GM18508 (cell line): ENCODE measurements at regions not wholly inside any gene's neighbourhood (a gene's known extent, or its start where the extent isn't known, plus 50 kb on each side); places are given as distances from the start of the nearest gene placed in this dataset.

Experiments used
- ATAC-seq: cut with Tn5 transposase; IDR thresholded peaks from one replicate; pipeline ENCODE4 v1.9.1; 2021; ENCODE audit warnings: moderate number of reproducible peaks; ENCODE audit not compliant: insufficient read depth, unreplicated experiment

DNA sequence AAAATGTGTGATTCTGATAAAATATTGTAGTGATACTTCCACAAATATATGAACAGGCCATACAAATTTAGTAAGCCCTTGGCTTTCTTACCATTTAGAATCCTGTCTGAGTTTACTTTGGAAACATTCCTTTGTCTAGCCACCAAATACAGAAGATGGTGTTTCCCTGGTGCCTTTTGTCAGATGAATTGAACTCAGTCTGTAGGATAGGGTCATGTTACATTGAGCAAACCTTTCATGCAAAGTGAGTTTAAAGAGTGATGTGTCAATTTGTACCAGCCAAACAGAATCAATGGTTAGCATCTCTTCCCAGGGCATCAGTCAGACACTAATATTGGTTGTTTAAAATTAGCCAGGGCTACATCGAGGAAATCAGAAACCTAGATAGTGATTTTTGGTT, 1443.4 kb downstream of the ARAP2 start:
- no peak for ATAC-seq

DNA sequence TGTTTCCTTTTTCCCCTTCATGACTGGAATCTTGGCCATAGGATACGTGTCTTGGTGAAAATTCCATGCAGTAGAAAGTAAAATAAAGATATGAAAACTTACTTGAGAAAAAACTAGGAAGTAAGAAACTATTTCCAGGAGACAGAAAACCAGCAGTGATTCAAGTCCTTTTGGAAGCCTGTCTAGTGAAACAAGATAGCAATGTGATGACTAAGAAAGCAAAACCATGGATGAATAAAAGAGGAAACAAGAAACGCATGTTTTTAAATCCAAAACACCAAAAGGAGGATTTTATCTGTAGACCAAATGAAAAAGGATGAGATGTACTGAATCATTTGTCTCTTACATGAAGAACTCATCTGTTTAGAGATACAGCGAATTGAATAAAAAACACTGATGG, 1430.0 kb downstream of the ARAP2 start:
- ATAC-seq, result no peak

DNA sequence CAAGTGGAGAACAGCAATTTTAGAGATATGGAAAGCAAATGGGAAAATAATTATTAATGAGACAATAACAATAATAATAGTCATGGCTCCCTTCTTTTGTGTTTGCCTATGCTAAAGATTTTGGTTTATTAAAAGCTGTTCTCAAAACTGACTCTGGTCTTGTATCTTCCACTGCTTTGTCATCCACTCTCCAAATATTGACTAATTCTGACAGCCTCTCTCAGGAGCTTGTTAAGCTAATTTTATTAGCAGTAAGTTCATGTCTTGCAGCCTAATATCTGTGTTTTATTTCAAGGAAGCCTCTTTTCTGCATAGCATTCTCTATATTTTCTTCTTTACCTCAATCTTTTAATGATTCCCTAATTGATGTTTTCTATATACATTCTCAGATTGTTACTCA, 1419.8 kb downstream of the ARAP2 start:
- ATAC-seq, result no peak

DNA sequence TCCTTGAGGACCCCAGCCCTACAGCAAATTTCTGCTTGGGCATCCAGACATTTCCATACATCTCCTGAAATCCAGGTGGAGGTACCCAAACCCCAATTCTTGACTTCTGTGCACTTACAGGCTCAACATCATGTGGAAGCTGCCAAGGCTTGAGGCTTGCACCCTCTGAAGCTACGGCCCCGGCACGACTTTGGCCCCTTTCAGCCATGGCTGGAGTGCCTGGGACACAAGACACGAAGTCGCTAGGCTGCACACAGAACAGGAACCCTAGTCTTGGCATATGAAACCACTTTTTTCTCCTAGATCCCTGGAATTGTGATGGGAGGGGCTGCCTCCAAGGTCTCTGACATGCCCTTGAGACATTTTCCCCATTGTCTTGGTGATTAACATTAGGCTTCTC, 1417.7 kb downstream of the ARAP2 start:
- no peak for ATAC-seq

DNA sequence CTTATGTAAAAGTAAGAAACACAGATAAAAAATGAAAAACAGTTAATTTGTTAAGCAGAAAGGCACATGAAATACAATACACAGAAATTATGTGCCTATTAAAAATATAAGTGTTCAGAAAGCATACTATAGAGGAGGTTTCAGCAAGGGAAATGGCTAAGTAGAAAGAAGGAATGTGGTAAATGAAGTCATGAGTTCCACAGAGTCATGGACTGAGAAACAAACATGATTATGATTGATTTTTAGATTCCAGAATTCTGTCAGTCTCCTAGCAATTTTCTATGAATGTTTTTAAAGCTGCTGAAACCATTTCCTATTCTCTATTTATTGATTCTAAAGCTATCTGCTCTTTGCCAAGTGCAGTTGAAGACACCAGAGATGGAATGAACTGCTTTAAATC, 1398.4 kb downstream of the ARAP2 start:
- ATAC-seq, result no peak

DNA sequence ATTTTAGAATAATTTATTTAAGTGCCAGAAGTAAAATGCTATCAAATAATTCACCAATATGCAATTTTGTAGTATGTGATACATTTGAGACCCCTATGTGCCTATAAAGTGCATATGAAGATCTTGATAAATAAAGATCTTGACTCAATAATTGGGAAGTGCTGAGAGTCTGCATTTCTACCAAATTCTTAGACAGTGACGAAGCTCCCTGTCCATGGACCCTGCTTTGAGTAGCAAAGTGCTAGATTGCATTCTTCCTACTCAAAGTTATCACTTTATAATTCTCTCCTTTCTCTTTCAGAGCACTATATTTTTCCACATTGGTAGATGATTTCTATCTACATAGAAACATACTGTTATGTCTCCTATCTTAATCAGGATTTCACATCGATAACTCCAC, 1393.9 kb downstream of the ARAP2 start:
- ATAC-seq, result no peak

DNA sequence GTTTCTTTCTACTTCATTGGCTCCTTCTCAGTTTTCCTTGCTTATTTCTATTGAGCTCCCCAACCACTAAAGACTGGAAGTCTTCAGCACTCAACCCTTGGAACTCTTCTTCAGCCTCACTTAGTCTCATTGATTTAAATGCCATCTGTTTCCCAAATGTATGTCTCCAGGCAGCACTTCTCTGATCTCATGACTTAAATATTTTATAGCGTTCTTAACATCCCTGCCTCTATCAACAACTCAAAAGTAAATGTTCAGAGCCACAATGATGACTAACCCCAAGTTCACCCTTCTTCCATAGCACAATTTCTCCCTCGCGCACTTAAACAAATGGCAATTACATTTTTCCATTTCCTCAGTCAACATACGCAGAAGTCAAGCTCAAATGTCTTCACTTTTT, 1393.3 kb downstream of the ARAP2 start:
- ATAC-seq, result no peak

DNA sequence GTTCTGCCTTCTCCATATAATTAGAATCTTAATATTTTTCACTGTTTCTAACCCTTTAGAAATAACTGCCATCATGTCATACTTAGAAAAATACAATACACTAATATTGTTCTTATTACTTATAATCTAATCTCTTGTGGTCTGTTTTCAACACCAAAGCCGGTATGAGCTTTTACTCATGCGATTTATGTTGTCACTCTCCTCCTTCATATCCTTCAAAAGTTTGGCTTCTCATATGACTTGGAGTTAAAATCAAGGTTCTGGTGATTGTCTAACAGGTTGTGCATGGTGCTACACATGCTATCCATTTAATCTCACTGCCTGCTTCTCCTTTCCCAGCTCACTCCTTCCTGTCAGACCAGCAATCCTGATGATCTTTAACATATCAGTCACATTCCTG, 1392.9 kb downstream of the ARAP2 start:
- no peak for ATAC-seq

DNA sequence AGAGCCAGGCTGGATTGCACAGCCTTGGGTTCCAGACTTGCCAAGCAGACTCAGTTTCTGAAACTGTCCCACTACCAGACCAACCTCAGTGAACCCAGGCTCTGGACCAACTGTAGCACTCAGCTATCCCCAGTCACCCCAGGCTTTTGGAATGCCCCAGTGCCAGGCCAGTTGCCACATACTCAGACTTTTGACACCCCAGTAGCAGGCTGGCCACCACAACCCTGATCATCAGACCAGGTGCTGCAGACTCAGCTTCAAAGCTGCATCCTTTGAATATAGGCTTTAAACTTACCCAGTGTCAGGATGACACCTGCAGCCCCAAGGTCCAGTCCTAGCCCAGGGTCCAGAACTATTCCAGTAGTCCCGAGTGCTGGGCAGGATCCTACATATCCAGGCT, 1389.9 kb downstream of the ARAP2 start:
- ATAC-seq, result no peak

DNA sequence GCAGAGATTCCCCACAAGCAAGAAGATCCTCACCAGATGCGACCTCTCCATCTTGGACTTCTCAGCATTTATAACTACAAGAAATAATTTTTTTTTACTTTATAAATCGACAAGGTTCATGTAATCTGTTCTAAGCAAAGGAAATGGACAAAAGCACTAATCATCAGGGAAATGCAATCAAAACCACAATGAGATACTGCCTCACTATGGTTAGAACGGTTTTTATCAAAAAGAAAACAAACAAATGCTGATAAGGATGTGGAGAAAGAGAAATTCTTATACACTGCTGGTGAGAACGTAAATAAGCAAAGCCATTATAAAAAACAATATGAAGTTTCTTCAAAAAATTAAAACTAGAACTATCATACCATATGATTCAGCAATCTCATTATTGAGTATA, 1382.6 kb downstream of the ARAP2 start:
- ATAC-seq, result no peak

DNA sequence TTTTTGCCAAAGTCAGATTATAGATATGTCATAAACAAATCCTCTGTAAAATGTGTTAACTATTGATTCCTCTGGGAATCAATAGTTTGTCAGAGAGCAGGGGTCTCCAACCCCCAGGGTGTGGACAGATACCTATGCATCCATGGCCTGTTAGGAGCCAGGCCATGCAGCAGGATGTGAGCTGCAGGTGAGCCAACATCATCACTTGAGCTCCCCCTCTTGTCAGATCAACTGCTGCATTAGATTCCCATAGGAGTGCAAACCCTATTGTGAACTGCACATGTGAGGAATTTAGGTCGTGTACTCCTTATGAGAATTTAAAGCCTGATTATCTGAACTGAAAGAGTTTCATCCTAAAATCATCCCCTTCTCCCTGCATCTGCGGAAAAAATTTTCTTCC, 1365.4 kb downstream of the ARAP2 start:
- no peak for ATAC-seq

DNA sequence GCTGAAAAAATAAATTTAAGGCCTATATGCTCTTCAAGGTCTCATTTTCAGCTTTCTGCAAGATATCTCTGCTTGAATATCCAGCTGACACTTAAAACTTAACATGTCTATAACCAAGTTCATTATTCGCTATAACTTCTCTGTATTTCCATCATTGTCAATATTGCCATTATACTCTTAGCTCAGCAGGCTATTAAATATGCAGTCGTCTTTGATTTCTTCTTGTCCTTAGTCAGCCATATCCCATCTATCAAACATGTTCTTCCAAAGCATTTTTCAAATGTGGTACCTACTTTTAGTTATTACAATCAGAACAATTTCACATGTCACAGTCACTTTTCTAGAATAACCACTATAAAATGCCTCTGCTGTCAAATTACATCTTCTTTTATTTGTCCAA, 1364.1 kb downstream of the ARAP2 start:
- ATAC-seq, result no peak

DNA sequence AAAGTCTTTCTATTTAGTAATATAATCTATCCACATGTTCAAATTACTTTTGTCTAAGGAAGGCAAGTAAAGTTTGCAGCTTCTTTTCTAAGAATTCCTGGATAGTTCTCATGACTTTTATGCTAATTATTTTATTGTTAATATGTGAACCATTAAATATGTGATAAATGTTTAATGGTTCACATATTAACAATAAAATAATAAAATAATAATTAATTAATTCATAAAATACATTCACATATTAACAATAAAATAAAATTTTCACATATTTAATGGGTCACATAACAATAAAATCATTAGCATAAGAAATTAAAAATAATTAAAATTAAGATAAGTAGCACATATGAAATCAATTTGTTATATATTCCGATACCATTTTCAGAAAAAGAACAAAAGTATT, 1352.4 kb downstream of the ARAP2 start:
- no peak for ATAC-seq

DNA sequence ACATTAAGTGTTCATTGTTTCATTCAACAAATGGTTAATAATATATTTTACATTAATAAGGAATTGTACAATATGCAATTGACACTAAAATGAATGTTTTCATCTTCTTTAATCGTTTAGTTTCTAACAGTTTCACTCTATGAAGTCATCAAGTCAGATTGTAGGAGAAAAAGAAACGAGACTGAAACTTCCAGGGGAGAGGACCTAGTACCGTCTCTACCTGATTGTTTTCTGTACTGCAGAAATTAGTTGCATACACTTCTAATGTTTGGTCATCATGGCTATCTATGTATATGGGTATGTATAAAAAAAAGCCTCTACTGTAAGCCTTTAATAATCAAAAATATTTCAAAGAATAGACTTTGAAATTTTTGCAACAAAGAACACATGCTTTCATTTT, 1350.9 kb downstream of the ARAP2 start:
- no peak for ATAC-seq

DNA sequence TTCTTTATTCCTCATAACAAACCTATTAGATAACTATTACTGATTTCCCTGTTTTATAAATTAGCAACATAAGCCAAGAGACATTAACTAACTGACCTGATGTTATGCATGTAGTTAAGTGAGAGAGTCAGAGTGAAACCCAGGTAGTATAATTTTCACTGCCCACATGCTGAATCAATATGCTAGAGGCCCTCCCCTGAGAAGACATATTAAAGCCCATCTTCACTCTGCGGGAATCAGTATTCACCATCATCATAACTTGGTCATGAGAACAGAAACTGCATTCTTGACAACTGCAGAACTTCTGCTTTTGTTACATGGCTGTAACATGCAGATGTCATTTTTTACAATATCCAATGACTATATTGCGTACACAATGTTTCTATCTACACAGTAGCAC, 1324.3 kb downstream of the ARAP2 start:
- ATAC-seq, result no peak

DNA sequence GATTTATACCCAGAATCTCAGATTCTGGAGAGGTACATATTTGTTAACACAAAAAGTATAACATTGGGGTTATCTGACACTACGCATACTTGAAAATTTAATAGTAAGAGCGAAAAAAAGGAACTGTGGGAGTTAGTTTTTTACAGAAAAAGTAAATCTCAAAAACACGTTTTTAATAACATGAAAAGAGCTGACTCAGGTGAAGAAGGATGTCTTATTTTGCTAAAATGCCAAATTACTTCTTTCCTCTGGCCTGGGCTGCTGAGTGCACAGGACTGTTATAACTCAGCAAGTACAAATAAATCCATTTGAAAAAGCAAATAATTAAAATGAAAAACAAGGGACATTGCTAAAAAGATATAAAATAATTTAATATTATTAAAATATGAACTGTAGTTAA, 1322.9 kb downstream of the ARAP2 start:
- ATAC-seq, result no peak

DNA sequence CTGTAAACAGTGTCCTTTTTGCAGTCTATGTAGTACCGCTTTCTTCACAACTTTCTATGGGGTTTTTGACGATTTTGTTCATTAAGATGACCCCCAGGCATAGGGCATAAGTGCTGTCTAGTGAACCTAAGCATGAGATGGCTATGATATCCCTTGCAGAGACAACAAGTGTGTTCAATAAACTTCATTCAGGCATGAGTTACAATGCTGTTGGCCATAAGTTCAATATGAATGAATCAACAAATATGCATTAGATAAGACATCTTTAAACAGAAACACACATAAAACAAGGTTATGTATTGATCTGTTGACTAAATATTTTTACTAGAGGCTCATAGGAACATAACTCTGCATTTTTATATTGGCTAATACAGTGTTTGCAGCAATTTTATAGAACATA, 1322.0 kb downstream of the ARAP2 start:
- no peak for ATAC-seq

DNA sequence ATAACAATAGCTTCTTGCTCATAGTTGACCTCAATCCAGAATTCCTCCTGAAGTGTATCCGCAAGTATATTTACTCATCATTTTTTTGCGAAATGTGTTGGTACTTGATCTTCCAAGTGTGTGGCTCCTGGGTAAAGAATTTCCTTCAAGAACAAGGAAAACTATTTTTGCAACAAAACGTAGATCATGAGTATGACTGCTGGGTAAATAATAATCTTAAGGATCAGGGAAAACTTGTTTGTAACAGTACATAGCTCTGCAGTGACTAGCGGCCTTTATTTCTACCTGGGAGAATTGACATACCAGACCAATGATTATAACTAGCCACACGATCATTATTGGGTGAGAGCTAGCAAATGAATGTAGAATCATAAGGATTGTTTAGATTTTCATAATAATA, 1311.7 kb downstream of the ARAP2 start:
- ATAC-seq, result no peak

DNA sequence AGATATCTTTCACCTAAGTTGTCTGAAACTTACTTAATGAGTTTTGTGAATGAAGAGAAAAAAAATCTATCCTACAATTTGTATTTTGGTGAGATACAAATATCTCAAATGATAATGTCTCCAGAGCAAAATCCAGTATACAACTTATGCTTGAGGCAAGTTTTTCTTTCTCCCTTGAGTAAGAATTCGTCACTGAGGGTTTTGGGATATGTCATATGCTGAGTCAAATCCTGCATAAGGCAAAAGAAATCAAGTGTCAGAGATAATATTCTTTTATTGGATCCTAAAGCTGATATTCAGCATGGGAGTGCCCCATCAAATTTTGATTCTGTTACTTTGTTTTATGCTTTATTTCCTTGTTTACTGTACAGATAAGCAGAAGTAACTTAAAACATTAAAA, 1308.6 kb downstream of the ARAP2 start:
- no peak for ATAC-seq

DNA sequence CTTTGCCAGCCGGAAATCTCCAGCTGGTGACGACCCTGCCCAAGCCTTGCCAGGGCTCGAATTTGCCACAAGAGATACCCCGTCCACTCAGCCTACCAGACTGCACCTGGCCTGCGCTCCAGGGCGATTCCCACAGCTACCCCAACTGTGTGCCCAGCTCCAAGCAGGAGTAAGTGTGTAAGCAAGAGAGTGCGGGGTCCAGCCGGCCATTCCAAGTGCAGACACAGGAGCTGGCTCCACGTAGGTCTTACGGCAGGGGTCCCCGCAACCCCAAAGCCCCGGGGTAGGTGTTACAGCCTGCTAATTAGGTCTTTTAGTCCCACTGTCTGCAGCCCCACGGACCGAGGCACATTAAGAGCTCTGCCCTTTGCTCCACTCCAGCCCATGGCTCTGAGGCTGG, 1305.2 kb downstream of the ARAP2 start:
- ATAC-seq, result no peak

DNA sequence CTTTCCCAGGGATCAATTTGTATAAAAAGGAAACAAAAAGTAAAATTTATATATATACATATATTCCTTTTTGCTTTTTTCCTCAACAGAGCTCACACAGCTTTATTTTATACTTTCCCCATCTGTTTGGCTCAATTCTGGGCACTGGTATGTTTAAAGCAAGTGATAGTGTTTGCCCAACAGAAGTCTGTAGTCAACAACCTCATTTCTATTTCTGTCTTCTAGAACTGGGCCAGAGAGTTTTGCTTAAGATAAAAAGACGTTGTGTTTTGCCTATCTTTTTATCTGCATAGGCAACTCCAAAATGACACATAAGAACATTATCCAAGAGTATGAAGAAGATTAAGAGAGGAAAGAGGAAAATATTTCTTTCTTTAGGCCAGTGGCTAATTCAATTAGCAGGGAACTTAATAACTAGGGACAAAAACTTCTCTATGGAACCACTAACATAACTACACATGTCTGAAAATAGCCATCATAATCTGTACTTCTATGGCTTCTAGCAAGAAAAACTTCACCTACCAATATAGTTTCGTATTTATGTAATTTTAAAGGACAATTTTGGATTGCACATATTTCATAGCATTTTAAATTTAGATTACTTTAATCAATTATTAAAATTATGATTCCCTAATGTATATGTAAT, 1300.5 kb downstream of the ARAP2 start:
- ATAC-seq, result no peak

DNA sequence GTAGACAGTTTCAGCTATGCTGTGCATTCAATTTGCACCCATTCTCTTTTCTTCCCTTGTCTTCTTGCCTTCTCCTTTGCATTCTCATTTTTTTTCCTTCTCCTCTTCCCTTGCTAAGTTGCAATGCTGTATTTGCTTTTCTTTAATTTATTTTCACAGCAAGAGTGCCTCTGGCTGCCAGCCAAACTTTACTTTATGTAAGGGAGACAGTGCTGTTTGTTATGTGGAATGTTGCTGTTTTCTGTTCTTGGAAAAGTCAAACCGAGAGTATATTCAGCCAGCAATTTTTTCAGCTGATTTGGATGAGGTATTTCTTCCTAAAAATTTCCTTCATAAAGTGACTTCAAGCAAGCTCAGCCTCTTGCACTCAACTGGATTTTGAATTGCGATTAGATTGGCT, 1293.4 kb downstream of the ARAP2 start:
- no peak for ATAC-seq
